GM18498 (cell line): ENCODE measurements at regions not wholly inside any gene's neighbourhood (a gene's known extent, or its start where the extent isn't known, plus 50 kb on each side); places are given as distances from the start of the nearest gene placed in this dataset.
"Not testable (repeated sequence)": the region's sequence is repeated elsewhere in the genome, so short reads cannot be mapped to it uniquely, and the experiment has no call there.

Experiments
- ATAC-seq: cut with Tn5 transposase; IDR thresholded peaks from one replicate; pipeline ENCODE4 v1.9.1; 2021; ENCODE audit warnings: mild to moderate bottlenecking, moderate library complexity; ENCODE audit not compliant: unreplicated experiment

DNA sequence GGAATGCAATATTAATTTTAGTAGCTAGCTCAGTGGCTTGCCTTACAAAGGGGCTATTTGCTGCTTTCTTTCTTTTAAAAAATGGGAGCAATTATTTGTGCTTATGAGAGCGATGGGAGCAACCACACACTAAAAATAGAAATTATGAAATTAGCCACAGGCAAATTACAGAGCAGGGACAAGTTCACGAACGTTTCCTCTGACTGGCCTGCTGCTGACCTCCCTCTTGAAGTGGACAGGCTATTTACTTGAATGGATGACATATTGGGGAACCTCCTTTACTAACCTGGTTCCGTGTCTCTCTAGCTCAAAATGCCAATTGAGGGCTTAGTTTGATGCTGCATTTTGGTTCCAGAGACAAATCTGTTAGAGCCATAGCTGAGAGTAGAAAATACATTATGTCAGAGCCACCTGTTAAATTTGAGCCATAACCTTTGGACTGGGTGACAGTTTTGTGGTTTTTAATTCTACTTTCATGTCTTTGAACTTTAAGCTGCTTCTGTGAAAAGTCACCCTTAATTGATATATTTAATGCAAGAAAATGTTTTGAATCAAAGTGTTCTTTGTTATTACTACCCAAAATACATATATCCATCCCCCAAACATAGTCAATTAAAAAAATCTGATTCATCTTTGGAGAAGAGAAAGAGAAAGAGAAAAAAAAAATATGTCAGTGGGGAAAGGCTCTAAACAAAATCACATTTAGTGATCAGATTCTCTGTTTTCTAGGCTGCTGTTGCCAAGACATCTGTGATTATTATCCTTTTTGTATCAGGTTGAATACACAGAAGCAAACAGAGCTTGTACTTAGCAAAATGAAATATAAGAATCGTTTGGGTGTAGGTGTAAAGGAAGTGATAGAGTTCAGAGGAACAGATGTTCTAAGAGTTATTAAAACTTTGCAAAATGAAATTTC lies 351.9 kb downstream of the ADGRL2 start:
- ATAC-seq: peak; percentile 74

DNA sequence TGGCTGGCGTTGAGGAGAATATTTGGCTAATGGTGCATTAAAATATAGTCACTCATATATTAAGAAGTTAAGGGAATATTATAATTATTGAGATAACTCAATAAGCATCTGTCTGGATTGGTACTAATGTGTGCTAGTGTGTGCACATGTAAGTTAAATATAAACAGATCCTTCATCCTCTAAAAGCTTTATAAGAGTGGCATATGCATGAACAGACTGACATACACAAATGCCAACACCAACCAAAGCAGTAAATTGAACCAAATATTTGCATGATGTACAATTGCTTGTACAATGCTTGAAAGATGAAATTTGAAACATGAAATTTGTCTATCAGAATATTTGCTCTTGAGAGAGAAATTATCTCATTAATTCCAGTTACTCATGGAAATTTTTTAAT lies 344.9 kb downstream of the ADGRL2 start:
- ATAC-seq: no peak

DNA sequence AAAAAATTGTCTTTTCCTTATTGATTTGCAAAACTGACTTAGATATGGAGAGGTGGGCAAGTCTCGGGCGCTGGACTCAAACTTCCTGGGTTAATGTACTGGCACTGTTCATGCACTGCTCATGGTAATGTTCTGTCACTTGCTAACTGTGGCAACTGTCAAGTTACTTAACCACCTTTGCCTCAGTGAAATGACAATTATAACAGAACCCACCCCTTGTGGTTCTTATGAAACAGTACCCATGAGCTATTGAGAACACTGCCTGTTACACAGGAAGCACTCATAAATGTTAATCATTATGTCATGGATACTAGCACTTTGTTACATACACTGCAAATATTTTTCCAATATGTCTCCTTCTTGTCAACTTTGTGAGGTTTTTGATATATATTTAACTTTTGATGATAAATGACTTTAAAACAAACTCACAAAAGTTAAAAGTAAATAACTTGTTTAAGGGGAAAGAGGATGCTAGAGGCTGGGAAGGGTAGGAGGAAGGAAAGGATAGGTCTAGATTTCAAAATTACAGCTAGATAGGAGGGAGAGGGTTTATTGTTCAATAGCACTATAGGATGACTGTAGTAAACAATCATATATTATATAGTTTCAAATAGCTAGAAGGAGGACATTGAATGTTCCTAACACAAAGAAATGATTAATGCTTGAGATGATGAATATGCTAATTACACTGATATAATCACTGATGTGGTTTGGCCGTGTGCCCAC lies 342.5 kb downstream of the ADGRL2 start:
- peak; percentile 60 for ATAC-seq

DNA sequence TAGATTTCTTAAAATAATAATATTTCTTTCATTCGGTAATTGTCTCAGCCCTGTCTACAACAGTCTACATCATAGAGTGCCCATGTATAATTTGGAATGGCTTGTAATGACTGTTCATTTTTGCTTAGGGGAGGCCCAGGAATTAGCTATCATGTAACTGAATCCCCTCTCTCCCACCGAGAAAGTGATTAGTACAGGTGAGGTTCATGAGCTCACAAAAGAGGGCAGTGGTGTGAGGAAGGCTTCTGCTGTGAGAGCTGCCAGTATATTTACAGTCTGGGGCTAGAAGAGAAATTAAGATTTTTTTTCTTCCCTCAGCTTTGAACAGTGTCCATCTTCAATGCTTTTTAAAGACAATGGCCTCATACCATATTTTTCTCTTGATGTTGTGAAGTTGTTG lies 340.7 kb downstream of the ADGRL2 start:
- ATAC-seq: no peak

GRCh38 chr1:82139751-82140468 lies 339.2 kb downstream of the ADGRL2 start:
- ATAC-seq: no peak

DNA sequence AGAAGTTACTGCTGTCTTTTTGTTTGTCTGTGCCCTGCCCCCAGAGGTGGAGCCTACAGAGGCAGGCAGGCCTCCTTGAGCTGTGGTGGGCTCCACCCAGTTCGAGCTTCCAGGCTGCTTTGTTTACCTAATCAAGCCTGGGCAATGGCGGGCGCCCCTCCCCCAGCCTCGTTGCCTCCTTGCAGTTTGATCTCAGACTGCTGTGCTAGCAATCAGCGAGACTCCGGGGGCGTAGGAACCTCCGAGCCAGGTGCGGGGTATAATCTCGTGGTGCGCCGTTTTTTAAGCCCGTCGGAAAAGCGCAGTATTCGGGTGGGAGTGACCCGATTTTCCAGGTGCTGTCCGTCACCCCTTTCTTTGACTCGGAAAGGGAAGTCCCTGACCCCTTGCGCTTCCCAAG lies 335.6 kb downstream of the ADGRL2 start:
- ATAC-seq: not testable (repeated sequence)

GRCh38 chr1:82125866-82126265 lies 325.1 kb downstream of the ADGRL2 start:
- no peak for ATAC-seq

DNA sequence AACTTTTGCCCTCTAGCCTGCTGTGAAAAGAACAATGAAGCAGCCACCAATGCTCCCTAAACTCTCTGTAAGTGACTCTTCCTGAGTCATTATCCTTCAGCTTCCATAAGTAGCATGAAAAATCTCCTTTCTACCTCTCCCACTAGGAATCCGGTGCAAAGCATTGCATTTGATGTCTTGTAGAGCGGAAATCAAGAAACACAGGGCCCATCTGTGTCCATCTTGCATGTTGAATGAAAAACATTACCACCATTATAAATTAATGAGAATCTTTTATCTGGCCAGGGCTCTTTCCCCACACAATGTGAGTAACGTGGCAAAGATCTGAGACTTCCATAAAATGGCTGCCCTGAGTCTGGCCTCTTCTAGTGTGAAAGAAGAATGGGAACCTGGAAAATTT lies 324.4 kb downstream of the ADGRL2 start:
- ATAC-seq: no peak

DNA sequence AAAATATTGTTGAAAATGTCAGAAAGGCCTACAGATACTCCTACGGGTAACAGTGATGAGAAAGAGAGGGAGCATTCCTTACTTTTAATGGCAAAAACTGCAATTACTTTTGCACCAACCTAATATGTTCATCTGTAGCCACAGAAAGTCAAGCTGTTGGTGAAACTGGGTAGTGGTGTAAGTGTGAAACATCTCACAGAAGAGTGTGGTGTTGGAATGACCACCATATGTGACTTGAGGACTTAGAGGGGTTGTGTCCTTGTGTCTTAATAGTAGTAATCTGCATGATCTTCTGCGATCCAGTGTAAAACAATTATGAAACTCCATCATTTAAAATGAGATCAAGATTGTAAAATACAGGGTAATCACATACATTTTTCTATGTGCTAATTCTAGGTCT lies 320.7 kb downstream of the ADGRL2 start:
- no peak for ATAC-seq

GRCh38 chr1:82116105-82116504 lies 315.4 kb downstream of the ADGRL2 start:
- ATAC-seq: no peak

GRCh38 chr1:82114887-82115286 lies 314.2 kb downstream of the ADGRL2 start:
- no peak for ATAC-seq

DNA sequence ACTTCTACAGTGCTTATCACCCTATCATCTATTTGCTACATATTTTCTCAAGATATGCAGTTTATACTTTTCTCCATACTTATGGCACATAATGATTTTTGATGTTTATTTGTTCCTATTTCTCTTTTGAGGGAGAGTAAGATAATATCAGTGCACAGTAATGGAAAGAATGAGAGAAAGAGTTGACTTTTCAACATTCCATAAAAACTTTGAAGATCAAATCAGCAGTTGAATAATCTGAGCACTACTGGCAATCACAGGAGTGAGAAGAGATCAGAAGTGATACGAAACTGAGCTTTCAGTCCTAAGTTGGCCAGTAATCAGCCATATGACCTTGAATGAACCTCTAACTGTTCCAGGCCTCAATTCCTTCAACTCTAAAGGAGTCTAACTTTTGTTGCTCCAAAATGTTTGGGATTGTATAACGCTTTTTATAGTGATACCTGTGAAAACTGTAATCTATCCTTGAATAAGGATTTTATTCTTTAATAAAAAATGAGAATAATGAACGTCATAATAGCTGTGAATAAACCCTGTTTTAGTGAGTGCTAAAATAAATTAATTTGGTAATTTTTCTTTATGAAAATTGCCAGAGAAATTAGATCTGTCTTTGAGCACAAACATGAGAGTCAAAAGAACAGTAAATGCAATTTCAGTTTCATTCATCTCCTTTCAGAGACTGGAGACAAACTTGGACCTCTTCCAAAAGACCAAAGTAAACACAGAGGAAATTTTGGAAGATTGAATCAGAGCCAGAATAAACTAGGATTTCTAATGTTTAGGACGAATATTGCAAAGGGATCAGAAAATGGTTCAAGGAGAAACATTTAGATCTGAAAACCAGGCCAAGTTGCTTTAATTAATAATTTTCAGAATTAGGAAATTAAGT lies 309.9 kb downstream of the ADGRL2 start:
- no peak for ATAC-seq

DNA sequence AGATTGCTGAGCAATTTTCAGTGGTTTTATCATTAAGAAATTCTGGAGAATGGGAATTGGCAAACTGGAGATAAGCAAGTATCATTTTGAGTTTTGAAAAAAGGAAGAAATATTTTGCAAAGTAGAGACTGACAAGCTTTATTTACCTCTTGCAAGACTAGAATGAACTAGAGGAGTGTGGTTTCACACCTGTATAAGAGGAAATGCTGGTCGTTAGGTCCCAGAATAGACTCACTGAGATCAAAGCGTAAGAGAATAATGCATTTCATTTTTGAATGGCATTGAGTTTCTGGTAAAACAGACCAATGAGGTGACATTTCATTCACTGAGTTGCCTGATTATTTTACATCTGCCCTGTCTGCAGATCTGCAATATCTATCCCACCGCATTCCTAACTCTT lies 308.1 kb downstream of the ADGRL2 start:
- ATAC-seq: peak; percentile 94

- ATAC-seq: no peak
Observed at GRCh38 chr1:82106672-82107071, 305.9 kb downstream of the ADGRL2 start.

DNA sequence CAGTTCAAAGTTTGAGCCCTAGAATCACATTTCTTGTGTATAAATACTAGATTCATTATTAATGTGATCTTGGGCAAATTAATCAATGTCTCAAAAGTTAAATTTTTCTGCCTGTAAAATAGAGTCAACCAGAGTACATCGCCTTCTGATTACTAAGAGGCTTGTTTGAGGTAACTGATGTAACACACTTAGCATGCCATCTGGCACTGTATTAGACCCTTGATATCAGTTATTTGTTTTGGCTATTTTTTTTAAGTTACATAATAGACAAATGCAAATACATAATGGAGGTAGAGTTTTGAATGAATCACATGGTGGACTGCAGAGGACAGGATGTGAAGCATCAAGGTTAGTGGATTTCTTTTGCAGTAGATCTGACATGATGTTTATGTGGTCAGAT lies 298.4 kb downstream of the ADGRL2 start:
- ATAC-seq: no peak

DNA sequence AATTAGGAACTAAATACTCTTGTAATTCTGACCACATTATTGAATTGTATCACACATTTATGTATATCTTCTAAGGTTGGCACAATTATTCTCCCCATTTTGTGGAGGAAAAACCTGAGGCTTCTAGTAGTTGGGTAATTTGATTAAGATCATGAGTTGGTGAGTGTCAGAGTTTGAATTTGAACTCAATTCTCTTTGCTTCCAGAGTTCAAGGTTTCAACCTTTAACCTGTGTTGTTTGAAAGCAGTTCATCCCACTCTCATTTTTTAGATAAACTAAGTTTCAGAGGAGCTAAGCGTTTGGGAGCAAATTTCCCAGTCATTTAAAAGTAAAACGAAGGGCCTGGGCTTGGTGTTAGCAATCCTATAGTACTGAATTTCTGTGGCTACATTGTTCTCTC lies 293.4 kb downstream of the ADGRL2 start:
- no peak for ATAC-seq

- no peak for ATAC-seq
Observed at GRCh38 chr1:82091729-82092128, 291.0 kb downstream of the ADGRL2 start.

DNA sequence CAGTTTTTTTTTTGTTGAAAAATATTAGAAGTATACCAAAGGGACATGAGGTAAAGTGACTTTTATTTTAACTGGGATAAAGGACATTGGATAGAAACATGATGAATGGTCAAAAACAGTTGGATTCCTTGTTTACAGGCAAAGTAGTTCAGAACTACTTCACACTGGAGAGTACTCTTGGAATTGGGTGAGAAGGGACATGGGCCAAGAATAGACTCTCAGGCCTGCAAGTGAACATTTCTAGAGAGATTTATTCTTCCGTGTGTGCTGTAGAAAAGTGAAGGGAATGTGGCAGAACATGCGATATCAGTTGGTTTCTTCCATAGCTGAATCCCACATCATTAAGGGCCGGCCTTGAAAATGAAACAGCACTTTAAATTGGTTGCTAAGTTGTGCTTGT lies 290.5 kb downstream of the ADGRL2 start:
- ATAC-seq: no peak

DNA sequence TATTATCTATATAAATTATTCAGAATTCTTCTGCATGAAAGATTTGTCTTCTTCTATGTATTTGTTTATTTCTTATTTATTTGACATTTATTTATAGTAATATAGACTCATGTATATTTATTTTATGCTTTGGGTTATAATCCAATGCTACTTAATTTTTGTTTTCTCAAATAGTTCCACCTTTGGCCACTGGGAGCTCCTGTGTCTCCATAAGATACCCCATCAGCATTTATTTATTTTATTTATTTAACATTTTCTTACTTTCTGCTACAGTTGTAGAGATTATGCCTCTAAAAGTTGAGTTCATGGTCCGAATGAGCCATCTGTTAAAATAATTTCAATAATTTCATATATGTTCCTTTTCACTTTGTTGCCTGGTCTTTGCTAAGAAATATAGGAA lies 289.4 kb downstream of the ADGRL2 start:
- no peak for ATAC-seq

- ATAC-seq: no peak
Observed at GRCh38 chr1:82086739-82087138, 286.0 kb downstream of the ADGRL2 start.

GRCh38 chr1:82079607-82080006 lies 278.9 kb downstream of the ADGRL2 start:
- no peak for ATAC-seq
